ENCODE measurements at regions not wholly inside any gene's neighbourhood (a gene's known extent, or its start where the extent isn't known, plus 50 kb on each side); places are given as distances from the start of the nearest gene placed in this dataset.

- no peak for DNase-seq
- Histone ChIP-seq H3K36me3 (ENCODE audit: insufficient read depth in 1 of 2, low read depth in 1 of 2) (no peaks in the 10 kb centered on the region), H3K27ac (no peak overlapping the region), H3K4me3 (no peak overlapping the region), H3K27me3 (ENCODE audit: insufficient read depth in 3 of 3, low read length in 2 of 3) (no peaks in the 10 kb centered on the region), H3K4me1 (no peaks in the 10 kb centered on the region), H3K9me3 (no peaks in the 10 kb centered on the region)
- intact Hi-C loops (cut with DNase I): no loop called here
- 67 to 79% (median 71%) methylated on average over 7 of the region's 7 CpGs for WGBS, 3 donors
- ATAC-seq: no peak
- no peak for TF ChIP-seq CTCF (IDR thresholded peaks at IDR 0.05)
Measured at GRCh38 chr2:47664817-47665216, 94.0 kb upstream of the KCNK12 start.

- H3K27me3 ChIP-seq (ENCODE audit: insufficient read depth in 3 of 3, low read length in 2 of 3): no peaks in the 10 kb centered on the region
- no peaks in the 10 kb centered on the region for H3K9me3 ChIP-seq
- DNase-seq (no peak), ATAC-seq (no peak)
- H3K27ac ChIP-seq: no peak overlapping the region
- intact Hi-C loops (cut with DNase I): no loop called here
- 24 to 36% (median 34%) methylated on average over 1 of the region's 1 CpG for WGBS, 3 donors
- no peaks in the 10 kb centered on the region for H3K36me3 ChIP-seq (ENCODE audit: insufficient read depth in 1 of 2, low read depth in 1 of 2)
- no peaks in the 10 kb centered on the region for H3K4me1 ChIP-seq
- H3K4me3 ChIP-seq: no peak overlapping the region
- TF ChIP-seq CTCF (IDR thresholded peaks at IDR 0.05): no peak
Measured at GRCh38 chr2:47662552-47662951, 91.8 kb upstream of the KCNK12 start.

DNA sequence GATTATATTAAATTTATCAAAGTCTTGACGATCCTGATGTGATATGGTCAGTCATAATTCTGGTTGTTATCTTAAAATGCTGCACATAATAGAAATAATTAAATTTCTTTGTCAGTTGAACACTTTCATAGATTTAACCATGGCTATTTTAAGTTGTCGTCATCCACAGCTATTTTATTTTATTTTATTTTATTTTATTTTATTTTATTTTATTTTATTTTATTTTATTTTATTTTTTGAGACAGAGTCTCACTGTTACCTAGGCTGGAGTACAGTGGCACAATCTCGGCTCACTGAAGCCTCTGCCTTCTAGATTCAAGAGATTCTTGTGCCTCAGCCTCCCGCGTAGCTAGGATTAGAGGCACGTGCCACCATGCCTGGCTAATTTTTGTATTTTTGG, 90.5 kb upstream of the KCNK12 start:
- WGBS, 3 donors: 89 to 94% (median 92%) methylated on average over 6 of the region's 6 CpGs
- no peaks in the 10 kb centered on the region for H3K4me1 ChIP-seq
- ATAC-seq: no peak
- no peak overlapping the region for H3K27ac ChIP-seq
- no peaks in the 10 kb centered on the region for H3K27me3 ChIP-seq (ENCODE audit: insufficient read depth in 3 of 3, low read length in 2 of 3)
- no peaks in the 10 kb centered on the region for H3K36me3 ChIP-seq (ENCODE audit: insufficient read depth in 1 of 2, low read depth in 1 of 2)
- no peak overlapping the region for H3K4me3 ChIP-seq
- H3K9me3 ChIP-seq: no peaks in the 10 kb centered on the region
- no peak for DNase-seq
- no peak for TF ChIP-seq CTCF (IDR thresholded peaks at IDR 0.05)
- intact Hi-C loops (cut with DNase I): no loop called here

DNA sequence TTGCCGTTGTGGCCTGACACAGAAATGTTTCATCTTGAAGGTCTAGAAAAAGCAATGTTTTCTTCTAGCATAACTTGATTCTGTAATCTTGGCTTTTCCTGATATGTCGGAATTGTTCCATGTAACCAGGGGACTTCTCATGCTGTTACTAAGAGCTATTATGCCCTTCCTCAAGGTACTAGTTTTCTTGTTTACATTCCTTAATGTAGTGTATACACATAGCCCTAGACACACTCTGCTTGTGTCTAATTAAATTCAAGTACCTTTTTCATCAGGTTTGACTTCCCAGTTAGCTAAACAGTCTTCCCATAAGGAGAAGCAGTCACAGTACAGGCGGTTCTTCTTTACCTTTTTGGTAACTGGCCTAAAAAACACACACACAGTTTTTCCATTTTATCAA, 89.4 kb upstream of the KCNK12 start:
- Histone ChIP-seq H3K27ac (no peak overlapping the region), H3K36me3 (ENCODE audit: insufficient read depth in 1 of 2, low read depth in 1 of 2) (no peaks in the 10 kb centered on the region), H3K27me3 (ENCODE audit: insufficient read depth in 3 of 3, low read length in 2 of 3) (no peaks in the 10 kb centered on the region), H3K4me1 (no peaks in the 10 kb centered on the region), H3K9me3 (no peaks in the 10 kb centered on the region), H3K4me3 (no peak overlapping the region)
- 70 to 87% (median 83%) methylated on average over 3 of the region's 3 CpGs for WGBS, 3 donors
- no peak for ATAC-seq
- intact Hi-C loops (cut with DNase I): no loop called here
- no peak for DNase-seq
- no peak for TF ChIP-seq CTCF (IDR thresholded peaks at IDR 0.05)

DNA sequence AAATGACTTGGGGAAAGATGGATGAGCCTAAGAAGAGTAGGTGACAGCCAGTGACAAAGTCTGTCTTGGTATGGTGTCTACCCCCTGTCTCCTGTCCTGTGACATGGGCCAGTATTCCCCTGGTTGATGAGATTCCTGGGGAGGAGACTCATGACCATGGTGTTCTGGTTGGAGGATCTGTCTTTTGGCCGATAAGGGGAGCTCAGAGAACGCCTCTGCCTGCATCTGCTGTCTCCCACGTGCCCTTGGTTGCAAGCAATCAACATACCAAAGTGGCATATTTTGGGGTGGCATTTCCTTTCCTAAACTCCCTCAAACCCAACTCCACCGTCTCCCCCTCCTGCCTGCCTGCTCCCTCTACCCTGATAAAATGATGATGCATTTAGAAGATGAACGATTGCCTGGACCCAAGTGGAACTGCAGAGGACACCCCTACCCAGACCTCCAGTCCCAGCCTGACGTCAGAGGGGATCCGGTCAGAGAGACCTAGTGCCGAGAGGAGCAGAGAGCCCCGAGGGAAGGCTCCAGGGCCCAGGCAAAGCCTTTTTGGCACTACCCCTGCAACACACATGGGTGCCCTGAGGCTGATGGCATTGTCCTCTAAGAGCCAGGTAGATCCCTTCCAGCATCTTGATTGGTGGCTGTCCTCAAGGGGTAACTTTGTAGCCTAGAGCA, 88.0 kb upstream of the KCNK12 start:
- WGBS, 3 donors: 80 to 85% (median 82%) methylated on average over 9 of the region's 9 CpGs

More for the DNA sequence above, 88.0 kb upstream of the KCNK12 start:
- no peak for TF ChIP-seq CTCF (IDR thresholded peaks at IDR 0.05)
- no peak overlapping the region for H3K27ac ChIP-seq
- no peaks in the 10 kb centered on the region for H3K36me3 ChIP-seq (ENCODE audit: insufficient read depth in 1 of 2, low read depth in 1 of 2)
- ATAC-seq: no peak
- H3K27me3 ChIP-seq (ENCODE audit: insufficient read depth in 3 of 3, low read length in 2 of 3): no peaks in the 10 kb centered on the region
- H3K4me1 ChIP-seq: no peaks in the 10 kb centered on the region
- no peak overlapping the region for H3K4me3 ChIP-seq
- intact Hi-C loops (cut with DNase I): no loop called here
- H3K9me3 ChIP-seq: no peaks in the 10 kb centered on the region
- no peak for DNase-seq
